Skeletal muscle tissue (tissue), 3 donors: ENCODE measurements at regions not wholly inside any gene's neighbourhood (a gene's known extent, or its start where the extent isn't known, plus 50 kb on each side); places are given as distances from the start of the nearest gene placed in this dataset.
A peak's percentile ranks its signal among the peaks of the same experiment; 100 is the strongest.
"Not testable (repeated sequence)": the region's sequence is repeated elsewhere in the genome, so short reads cannot be mapped to it uniquely, and the experiment has no call there.

Experiments
- H3K27ac ChIP-seq: one replicate; pipeline ENCODE4 v1.7.0; 2013; ENCODE audit warnings: mild to moderate bottlenecking, low read depth, low read length, inconsistent platforms
- H3K27me3 ChIP-seq, 3 donors: one replicate each; pipeline ENCODE4 v1.7.0; 2013; ENCODE audit warnings: low read length in 3 of 3; ENCODE audit not compliant: control insufficient read depth in 3 of 3, insufficient read depth in 3 of 3
- H3K36me3 ChIP-seq, 3 donors: one replicate each; pipeline ENCODE4 v1.7.0; 2013; ENCODE audit warnings: low read length in 3 of 3; ENCODE audit not compliant: control insufficient read depth in 3 of 3, insufficient read depth in 3 of 3
- H3K4me1 ChIP-seq, 3 donors: one replicate each; pipeline ENCODE4 v1.7.0; 2013; ENCODE audit warnings: low read length in 3 of 3, mild to moderate bottlenecking in 3 of 3; ENCODE audit not compliant: control insufficient read depth in 3 of 3, insufficient read depth in 3 of 3
- H3K4me3 ChIP-seq, 3 donors: one replicate each; pipeline ENCODE4 v1.7.0; 2013; ENCODE audit warnings: low read length in 3 of 3
- H3K9ac ChIP-seq, 3 donors: one replicate each; pipeline ENCODE4 v1.7.0; 2013; ENCODE audit warnings: low read length in 3 of 3, mild to moderate bottlenecking in 3 of 3, moderate library complexity in 2 of 3, low read depth in 1 of 3
- H3K9me3 ChIP-seq, 3 donors: one replicate each; pipeline ENCODE4 v1.7.0; 2013; ENCODE audit warnings: low read length in 3 of 3; ENCODE audit not compliant: control insufficient read depth in 3 of 3
- donor health status: Osteomylitis.

GRCh38 chr11:129740125-129740719 lies 75.4 kb upstream of the TMEM45B start:
- Histone ChIP-seq H3K9ac (no peak overlapping the region), H3K27ac (no peak overlapping the region), H3K9me3 (no peaks in the 10 kb centered on the region), H3K36me3 (no peaks in the 10 kb centered on the region), H3K4me3 (no peak overlapping the region), H3K27me3 (peaks cover 8 to 22% (median 15%) of the 10 kb centered on the region in 3 donors), H3K4me1 (peaks cover 0 to 5% (median 0%) of the 10 kb centered on the region in 3 donors)

- Histone ChIP-seq H3K36me3 (no peaks in the 10 kb centered on the region), H3K27me3 (peaks cover 8 to 23% (median 10%) of the 10 kb centered on the region in 3 donors), H3K9ac (peak overlapping the region in 2 of 3 donors; percentile 9 to 25), H3K27ac (peak overlapping the region; percentile 17), H3K4me3 (peak overlapping the region in 1 of 3 donors; percentile 45), H3K4me1 (peaks cover 0 to 5% (median 0%) of the 10 kb centered on the region in 3 donors), H3K9me3 (no peaks in the 10 kb centered on the region)
These were observed 72.4 kb upstream of the TMEM45B start for GRCh38 chr11:129743112-129743815.

- H3K4me1 ChIP-seq: peaks cover 3 to 5% (median 4%) of the 10 kb centered on the region in 3 donors
- no peaks in the 10 kb centered on the region for H3K9me3 ChIP-seq
- no peak overlapping the region for H3K9ac ChIP-seq
- H3K36me3 ChIP-seq: no peaks in the 10 kb centered on the region
- no peak overlapping the region for H3K4me3 ChIP-seq
- no peak overlapping the region for H3K27ac ChIP-seq
- H3K27me3 ChIP-seq: peaks cover 11 to 24% (median 14%) of the 10 kb centered on the region in 3 donors
These were observed 68.6 kb upstream of the TMEM45B start for GRCh38 chr11:129747071-129747470.

- Histone ChIP-seq H3K4me3 (no peak overlapping the region), H3K27ac (no peak overlapping the region), H3K9me3 (no peaks in the 10 kb centered on the region), H3K36me3 (no peaks in the 10 kb centered on the region), H3K27me3 (peaks cover 3 to 11% (median 11%) of the 10 kb centered on the region in 3 donors), H3K4me1 (peaks cover 0 to 4% (median 3%) of the 10 kb centered on the region in 3 donors), H3K9ac (no peak overlapping the region)
These were observed 66.5 kb upstream of the TMEM45B start for GRCh38 chr11:129749141-129749540.

- Histone ChIP-seq H3K4me3 (peak overlapping the region in 1 of 3 donors; percentile 58), H3K27me3 (peaks cover 3 to 7% (median 4%) of the 10 kb centered on the region in 3 donors), H3K9ac (peak overlapping the region in 1 of 3 donors; percentile 68), H3K36me3 (no peaks in the 10 kb centered on the region), H3K4me1 (peaks cover 0 to 4% (median 3%) of the 10 kb centered on the region in 3 donors), H3K9me3 (no peaks in the 10 kb centered on the region), H3K27ac (no peak overlapping the region)
These were observed 65.0 kb upstream of the TMEM45B start for GRCh38 chr11:129750343-129751292.

GRCh38 chr11:129751511-129751910 lies 64.1 kb upstream of the TMEM45B start:
- H3K27me3 ChIP-seq: peaks cover 3 to 7% (median 4%) of the 10 kb centered on the region in 3 donors
- no peak overlapping the region for H3K4me3 ChIP-seq
- H3K9ac ChIP-seq: no peak overlapping the region
- no peak overlapping the region for H3K27ac ChIP-seq
- no peaks in the 10 kb centered on the region for H3K36me3 ChIP-seq
- H3K4me1 ChIP-seq: peaks cover 0 to 4% (median 3%) of the 10 kb centered on the region in 3 donors
- H3K9me3 ChIP-seq: no peaks in the 10 kb centered on the region

GRCh38 chr11:129763569-129763968 lies 52.1 kb upstream of the TMEM45B start:
- H3K36me3 ChIP-seq, H3K4me3 ChIP-seq, H3K27ac ChIP-seq, H3K27me3 ChIP-seq, H3K9ac ChIP-seq, H3K4me1 ChIP-seq, H3K9me3 ChIP-seq: not testable (repeated sequence)

- not testable (repeated sequence) for H3K9me3 ChIP-seq, H3K27ac ChIP-seq, H3K4me1 ChIP-seq, H3K36me3 ChIP-seq, H3K27me3 ChIP-seq, H3K9ac ChIP-seq, H3K4me3 ChIP-seq
These were observed 51.4 kb upstream of the TMEM45B start for GRCh38 chr11:129764204-129764603.
